ENCODE measurements at regions not wholly inside any gene's neighbourhood (a gene's known extent, or its start where the extent isn't known, plus 50 kb on each side); places are given as distances from the start of the nearest gene placed in this dataset.

- no peaks in the 10 kb centered on the region; the same call in 1 of the 2 replicates for H3K9me3 ChIP-seq (ENCODE audit: insufficient read depth, low read length)
- H3K9ac ChIP-seq (ENCODE audit: insufficient read length, low read depth) = no peak overlapping the region
- no peaks in the 10 kb centered on the region for H3K36me3 ChIP-seq (ENCODE audit: insufficient read depth, insufficient read length, low read length)
- TF ChIP-seq SUZ12 (IDR thresholded peaks at IDR 0.05; ENCODE audit: extremely low read depth, insufficient read depth, insufficient read length) (no peak), ZNF274 (IDR thresholded peaks at IDR 0.05; ENCODE audit: low read depth, low read length) (no peak), YY1 (IDR thresholded peaks at IDR 0.05; ENCODE audit: insufficient read depth, insufficient read length) (no peak)
- H3K4me1 ChIP-seq (ENCODE audit: insufficient read depth, insufficient read length) = no peaks in the 10 kb centered on the region
- no peak overlapping the region for H3K4me3 ChIP-seq (ENCODE audit: insufficient read length, low read depth)
- DNase-seq (ENCODE audit: low read depth, low spot score) = no peak
- no peaks in the 10 kb centered on the region for H3K27me3 ChIP-seq (ENCODE audit: insufficient read depth, insufficient read length)
These were observed 464.0 kb downstream of the ATP23 start for GRCh38 chr12:58405363-58405762.

- Histone ChIP-seq H3K4me1 (ENCODE audit: insufficient read depth, insufficient read length) (no peaks in the 10 kb centered on the region), H3K27me3 (ENCODE audit: insufficient read depth, insufficient read length) (no peaks in the 10 kb centered on the region), H3K9me3 (ENCODE audit: insufficient read depth, low read length) (no peaks in the 10 kb centered on the region), H3K36me3 (ENCODE audit: insufficient read depth, insufficient read length, low read length) (no peaks in the 10 kb centered on the region), H3K9ac (ENCODE audit: insufficient read length, low read depth) (no peak overlapping the region), H3K4me3 (ENCODE audit: insufficient read length, low read depth) (no peak overlapping the region)
- TF ChIP-seq YY1 (IDR thresholded peaks at IDR 0.05; ENCODE audit: insufficient read depth, insufficient read length) (no peak), ZNF274 (IDR thresholded peaks at IDR 0.05; ENCODE audit: low read depth, low read length) (no peak)
- DNase-seq (ENCODE audit: low read depth, low spot score) = no peak
These were observed 467.1 kb downstream of the ATP23 start for GRCh38 chr12:58408516-58408915.

- Histone ChIP-seq H3K36me3 (ENCODE audit: insufficient read depth, insufficient read length, low read length) (no peaks in the 10 kb centered on the region), H3K27me3 (ENCODE audit: insufficient read depth, insufficient read length) (no peaks in the 10 kb centered on the region), H3K4me1 (ENCODE audit: insufficient read depth, insufficient read length) (no peaks in the 10 kb centered on the region), H3K4me3 (ENCODE audit: insufficient read length, low read depth) (no peak overlapping the region), H3K9ac (ENCODE audit: insufficient read length, low read depth) (no peak overlapping the region), H3K9me3 (ENCODE audit: insufficient read depth, low read length) (no peaks in the 10 kb centered on the region)
- TF ChIP-seq SUZ12 (IDR thresholded peaks at IDR 0.05; ENCODE audit: extremely low read depth, insufficient read depth, insufficient read length) (no peak), YY1 (IDR thresholded peaks at IDR 0.05; ENCODE audit: insufficient read depth, insufficient read length) (no peak), ZNF274 (IDR thresholded peaks at IDR 0.05; ENCODE audit: low read depth, low read length) (no peak)
- DNase-seq (ENCODE audit: low read depth, low spot score) = no peak
These were observed 471.2 kb downstream of the ATP23 start for GRCh38 chr12:58412461-58413060.

GRCh38 chr12:58413794-58414193 lies 472.4 kb downstream of the ATP23 start:
- Histone ChIP-seq H3K9ac (ENCODE audit: insufficient read length, low read depth) (no peak overlapping the region), H3K27me3 (ENCODE audit: insufficient read depth, insufficient read length) (no peaks in the 10 kb centered on the region), H3K9me3 (ENCODE audit: insufficient read depth, low read length) (no peaks in the 10 kb centered on the region)

GRCh38 chr12:58414398-58414871 lies 473.1 kb downstream of the ATP23 start:
- Histone ChIP-seq H3K36me3 (ENCODE audit: insufficient read depth, insufficient read length, low read length) (no peaks in the 10 kb centered on the region), H3K4me3 (ENCODE audit: insufficient read length, low read depth) (no peak overlapping the region), H3K4me1 (ENCODE audit: insufficient read depth, insufficient read length) (no peaks in the 10 kb centered on the region), H3K27me3 (ENCODE audit: insufficient read depth, insufficient read length) (no peaks in the 10 kb centered on the region), H3K9me3 (ENCODE audit: insufficient read depth, low read length) (no peaks in the 10 kb centered on the region), H3K9ac (ENCODE audit: insufficient read length, low read depth) (no peak overlapping the region)
- TF ChIP-seq ZNF274 (IDR thresholded peaks at IDR 0.05; ENCODE audit: low read depth, low read length) = no peak
- no peak for TF ChIP-seq YY1 (IDR thresholded peaks at IDR 0.05; ENCODE audit: insufficient read depth, insufficient read length)
- no peak for TF ChIP-seq SUZ12 (IDR thresholded peaks at IDR 0.05; ENCODE audit: extremely low read depth, insufficient read depth, insufficient read length)
- DNase-seq (ENCODE audit: low read depth, low spot score) = no peak

More at GRCh38 chr12:58413794-58414193, 472.4 kb downstream of the ATP23 start:
- no peak overlapping the region for H3K4me3 ChIP-seq (ENCODE audit: insufficient read length, low read depth)
- no peak for DNase-seq (ENCODE audit: low read depth, low spot score)
- no peaks in the 10 kb centered on the region for H3K4me1 ChIP-seq (ENCODE audit: insufficient read depth, insufficient read length)
- TF ChIP-seq ZNF274 (IDR thresholded peaks at IDR 0.05; ENCODE audit: low read depth, low read length) (no peak), YY1 (IDR thresholded peaks at IDR 0.05; ENCODE audit: insufficient read depth, insufficient read length) (no peak), SUZ12 (IDR thresholded peaks at IDR 0.05; ENCODE audit: extremely low read depth, insufficient read depth, insufficient read length) (no peak)
- H3K36me3 ChIP-seq (ENCODE audit: insufficient read depth, insufficient read length, low read length) = no peaks in the 10 kb centered on the region

GRCh38 chr12:58415716-58416115 lies 474.3 kb downstream of the ATP23 start:
- Histone ChIP-seq H3K9ac (ENCODE audit: insufficient read length, low read depth) (no peak overlapping the region), H3K27me3 (ENCODE audit: insufficient read depth, insufficient read length) (no peaks in the 10 kb centered on the region), H3K9me3 (ENCODE audit: insufficient read depth, low read length) (no peaks in the 10 kb centered on the region), H3K36me3 (ENCODE audit: insufficient read depth, insufficient read length, low read length) (no peaks in the 10 kb centered on the region), H3K4me1 (ENCODE audit: insufficient read depth, insufficient read length) (no peaks in the 10 kb centered on the region), H3K4me3 (ENCODE audit: insufficient read length, low read depth) (no peak overlapping the region)
- no peak for DNase-seq (ENCODE audit: low read depth, low spot score)
- no peak for TF ChIP-seq YY1 (IDR thresholded peaks at IDR 0.05; ENCODE audit: insufficient read depth, insufficient read length)
- TF ChIP-seq SUZ12 (IDR thresholded peaks at IDR 0.05; ENCODE audit: extremely low read depth, insufficient read depth, insufficient read length) = no peak
- TF ChIP-seq ZNF274 (IDR thresholded peaks at IDR 0.05; ENCODE audit: low read depth, low read length) = no peak

- H3K9ac ChIP-seq (ENCODE audit: insufficient read length, low read depth) = no peak overlapping the region
- no peaks in the 10 kb centered on the region for H3K9me3 ChIP-seq (ENCODE audit: insufficient read depth, low read length)
- no peak for TF ChIP-seq SUZ12 (IDR thresholded peaks at IDR 0.05; ENCODE audit: extremely low read depth, insufficient read depth, insufficient read length)
- TF ChIP-seq ZNF274 (IDR thresholded peaks at IDR 0.05; ENCODE audit: low read depth, low read length) = no peak
- TF ChIP-seq YY1 (IDR thresholded peaks at IDR 0.05; ENCODE audit: insufficient read depth, insufficient read length) = no peak
- no peaks in the 10 kb centered on the region for H3K36me3 ChIP-seq (ENCODE audit: insufficient read depth, insufficient read length, low read length)
- no peak for DNase-seq (ENCODE audit: low read depth, low spot score)
- no peak overlapping the region for H3K4me3 ChIP-seq (ENCODE audit: insufficient read length, low read depth)
- H3K27me3 ChIP-seq (ENCODE audit: insufficient read depth, insufficient read length) = no peaks in the 10 kb centered on the region
- H3K4me1 ChIP-seq (ENCODE audit: insufficient read depth, insufficient read length) = no peaks in the 10 kb centered on the region
These were observed 474.9 kb downstream of the ATP23 start for GRCh38 chr12:58416236-58416635.
